Occipital lobe (tissue), 1 donor: ENCODE measurements at regions not wholly inside any gene's neighbourhood (a gene's known extent, or its start where the extent isn't known, plus 50 kb on each side); places are given as distances from the start of the nearest gene placed in this dataset.

Experiments
- DNase-seq: peaks from one replicate; lab custom pipeline; 2025; lab: John Stamatoyannopoulos, UW

GRCh38 chr1:81439046-81439823 lies 361.5 kb upstream of the ADGRL2 start:
- no peak for DNase-seq

GRCh38 chr1:81437649-81438048 lies 363.1 kb upstream of the ADGRL2 start:
- DNase-seq = no peak

DNA sequence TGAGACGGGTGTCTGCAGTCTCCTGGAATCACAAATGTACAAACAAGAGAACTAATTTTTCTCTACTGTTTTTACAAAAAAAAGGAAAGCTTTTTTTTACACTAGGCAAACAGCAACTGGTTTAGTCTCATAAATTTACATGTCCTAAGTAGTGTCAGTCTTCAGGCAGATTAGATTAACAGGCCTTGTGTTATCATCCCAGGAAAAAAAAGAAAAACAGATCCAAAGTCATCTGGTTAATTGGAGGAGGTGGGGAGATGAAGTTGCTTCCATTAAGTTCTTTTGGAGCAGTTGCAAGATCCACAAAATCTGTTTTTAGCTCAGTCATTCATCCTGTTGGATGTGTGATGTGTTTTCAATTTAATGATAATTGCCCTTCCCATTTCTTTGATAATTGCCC lies 363.5 kb upstream of the ADGRL2 start:
- no peak for DNase-seq

DNA sequence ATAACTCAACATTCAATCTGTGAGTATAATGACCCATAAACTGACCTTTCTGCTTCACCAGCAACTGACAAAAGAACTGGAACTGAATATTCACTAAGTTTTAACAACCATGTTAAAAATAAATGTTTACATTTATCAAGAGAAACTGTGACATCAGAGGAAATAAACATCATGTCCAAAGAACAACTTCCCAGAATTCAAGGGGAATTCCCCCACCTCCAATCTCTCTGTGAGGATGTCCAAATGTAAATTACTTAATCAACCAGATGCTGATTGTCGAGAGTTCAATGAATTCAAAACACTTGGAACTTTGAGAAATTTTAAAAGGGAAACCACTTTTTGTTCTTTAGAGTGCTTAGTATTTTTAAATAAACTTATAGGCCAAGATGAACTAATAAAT lies 365.6 kb upstream of the ADGRL2 start:
- DNase-seq = no peak

- no peak for DNase-seq
Measured at GRCh38 chr1:81433676-81434075, 367.1 kb upstream of the ADGRL2 start.

GRCh38 chr1:81432654-81433109 lies 368.1 kb upstream of the ADGRL2 start:
- no peak for DNase-seq

DNA sequence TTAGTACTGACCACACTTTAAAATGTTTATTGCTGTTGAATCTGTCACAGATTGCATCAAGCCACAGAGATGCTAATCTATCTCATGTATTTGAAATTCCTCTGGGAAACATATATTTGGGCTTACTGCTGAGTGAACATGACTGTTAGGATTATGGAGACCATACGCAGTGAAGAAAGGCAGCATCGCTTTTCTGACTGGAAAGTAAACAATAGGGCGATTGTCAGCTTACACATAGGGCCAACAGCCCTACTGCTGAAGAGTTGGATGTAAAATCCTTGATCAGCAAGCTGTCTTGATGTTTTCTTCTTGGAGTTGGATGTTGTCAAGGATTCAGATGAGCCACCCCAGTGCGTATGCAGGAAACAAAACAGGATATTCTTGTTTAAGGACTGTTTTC lies 368.7 kb upstream of the ADGRL2 start:
- no peak for DNase-seq

- DNase-seq = no peak
Measured at GRCh38 chr1:81431624-81432000, 369.1 kb upstream of the ADGRL2 start.

- DNase-seq = no peak
Measured at GRCh38 chr1:81430955-81431623, 369.6 kb upstream of the ADGRL2 start.

DNA sequence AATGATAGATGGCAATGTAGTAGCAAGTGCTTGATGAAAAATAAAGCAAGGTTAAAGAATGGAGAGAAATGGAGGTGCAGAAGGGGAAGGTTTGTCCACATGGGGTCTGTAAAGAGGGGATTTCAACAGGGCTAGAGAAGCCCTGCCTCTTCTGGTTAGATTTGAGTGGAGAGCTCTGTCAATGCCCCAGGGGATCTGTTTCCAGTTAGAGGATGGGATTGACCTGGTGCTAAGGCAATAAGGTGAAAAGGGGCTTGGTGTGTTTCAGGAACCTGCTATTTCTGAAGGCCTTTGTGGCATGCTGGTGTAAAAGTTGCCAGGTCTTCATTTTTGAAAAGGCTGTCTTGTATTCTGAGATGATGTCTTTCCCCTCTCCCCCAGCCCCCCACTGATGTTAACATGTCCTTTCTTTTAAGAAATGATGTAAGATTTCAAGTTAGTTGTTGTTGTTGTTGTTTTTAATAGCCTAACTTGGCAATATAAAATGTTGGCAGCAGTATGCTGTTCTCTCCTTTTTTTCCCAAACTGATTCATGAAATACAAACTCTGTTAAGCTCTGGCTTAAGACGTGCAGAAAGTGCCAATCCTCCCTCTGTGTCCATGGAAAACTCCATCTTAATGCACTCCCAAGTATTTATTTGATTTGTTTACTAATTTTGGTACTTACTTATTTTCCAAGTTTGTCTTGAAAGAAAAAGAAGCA lies 370.3 kb upstream of the ADGRL2 start:
- no peak for DNase-seq

DNA sequence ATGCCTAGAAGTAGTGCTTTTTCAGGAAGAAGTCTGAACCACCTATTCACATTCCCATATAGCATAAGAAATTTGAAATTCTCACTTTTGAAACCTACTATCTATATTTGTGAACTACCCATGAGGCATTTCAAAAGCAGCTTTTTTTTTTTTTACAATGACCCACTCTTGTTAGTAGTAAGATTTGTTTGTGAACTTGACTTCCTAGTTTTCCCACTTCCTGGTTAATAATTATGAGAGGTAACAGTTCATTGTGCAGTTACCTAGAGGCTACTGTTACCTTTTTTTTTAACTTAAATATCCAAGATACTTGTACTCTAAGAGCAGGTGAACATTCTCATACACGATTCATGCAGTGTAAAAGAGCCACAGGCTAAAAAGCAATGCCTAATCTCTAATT lies 371.7 kb upstream of the ADGRL2 start:
- no peak for DNase-seq

DNA sequence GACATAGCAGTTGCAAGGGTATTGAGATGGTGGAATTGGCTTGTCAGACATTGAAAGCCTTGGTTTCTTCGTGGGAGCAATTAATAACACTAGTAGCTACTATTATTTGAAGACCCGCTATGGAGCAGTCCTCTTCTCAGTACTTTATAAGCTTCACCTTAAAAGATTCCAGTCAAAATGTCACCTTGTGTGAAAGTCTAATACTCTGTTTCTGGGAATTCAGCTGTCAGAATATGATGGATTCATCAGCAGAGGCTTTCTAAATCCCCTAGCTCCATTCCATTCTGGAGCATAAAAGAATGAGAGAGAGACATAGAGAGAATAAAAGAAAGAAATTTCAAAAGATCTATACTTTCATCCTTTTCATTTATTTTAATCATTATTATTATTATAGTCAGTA lies 375.9 kb upstream of the ADGRL2 start:
- no peak for DNase-seq

DNA sequence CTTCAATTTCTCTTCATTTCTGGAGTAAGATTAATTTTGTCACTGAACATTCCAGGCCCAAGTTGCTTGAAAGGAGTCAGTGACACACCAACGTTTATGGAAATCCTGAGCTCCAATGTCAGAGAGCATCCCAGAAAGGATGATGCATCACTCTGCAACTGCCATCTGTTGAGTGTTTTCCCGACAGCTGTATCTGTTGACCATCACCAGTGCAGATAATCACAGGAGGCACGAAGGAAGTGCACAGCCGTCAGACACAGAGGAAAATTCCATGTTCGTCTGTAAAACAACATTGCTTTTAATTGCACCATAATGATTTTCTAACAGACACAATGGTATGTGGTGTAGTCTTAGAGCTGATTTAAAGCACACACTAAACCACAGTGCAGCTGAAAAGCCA lies 376.7 kb upstream of the ADGRL2 start:
- DNase-seq = no peak

DNA sequence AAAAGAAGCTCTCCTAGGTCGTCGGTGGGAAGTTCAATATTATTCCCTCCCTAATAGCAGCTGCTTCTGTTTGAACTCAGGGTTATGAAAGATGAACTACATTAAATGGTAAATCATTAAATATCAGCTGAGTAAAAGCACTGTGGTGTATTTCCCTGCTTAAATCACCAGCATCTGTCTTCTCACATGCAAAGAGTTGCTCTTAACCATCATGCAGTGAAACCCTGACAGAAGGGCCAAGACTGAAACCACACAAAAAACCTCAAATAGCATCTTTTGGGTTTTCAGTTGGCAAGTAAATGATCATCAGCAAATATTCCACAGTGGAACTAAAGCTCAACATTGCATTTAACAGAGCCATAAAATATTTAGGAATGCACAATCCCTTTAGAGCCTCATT lies 380.0 kb upstream of the ADGRL2 start:
- no peak for DNase-seq

- peak; percentile 29 for DNase-seq
Measured at GRCh38 chr1:81414488-81415015, 386.2 kb upstream of the ADGRL2 start.

GRCh38 chr1:81412954-81413353 lies 387.8 kb upstream of the ADGRL2 start:
- DNase-seq = no peak

- no peak for DNase-seq
Measured at GRCh38 chr1:81410941-81411340, 389.8 kb upstream of the ADGRL2 start.

DNA sequence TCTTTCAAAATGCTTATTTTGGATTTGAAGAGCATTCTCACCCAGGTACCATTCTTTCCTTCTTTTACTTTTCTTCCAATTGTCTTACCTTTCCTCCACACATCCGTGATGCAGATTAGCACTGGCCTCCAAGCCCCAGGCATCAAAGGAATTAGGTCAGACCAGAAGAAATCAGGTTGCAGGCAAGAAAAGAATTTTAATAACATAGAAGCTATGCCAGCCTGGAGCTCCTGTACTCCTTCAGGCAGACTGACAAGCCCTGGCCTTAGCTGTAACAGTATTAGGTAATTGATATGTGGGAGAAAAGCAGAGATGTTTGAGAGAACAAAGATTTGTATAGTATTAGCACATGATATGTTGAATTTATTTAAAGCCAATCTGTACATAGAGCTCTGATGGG lies 390.4 kb upstream of the ADGRL2 start:
- no peak for DNase-seq

DNA sequence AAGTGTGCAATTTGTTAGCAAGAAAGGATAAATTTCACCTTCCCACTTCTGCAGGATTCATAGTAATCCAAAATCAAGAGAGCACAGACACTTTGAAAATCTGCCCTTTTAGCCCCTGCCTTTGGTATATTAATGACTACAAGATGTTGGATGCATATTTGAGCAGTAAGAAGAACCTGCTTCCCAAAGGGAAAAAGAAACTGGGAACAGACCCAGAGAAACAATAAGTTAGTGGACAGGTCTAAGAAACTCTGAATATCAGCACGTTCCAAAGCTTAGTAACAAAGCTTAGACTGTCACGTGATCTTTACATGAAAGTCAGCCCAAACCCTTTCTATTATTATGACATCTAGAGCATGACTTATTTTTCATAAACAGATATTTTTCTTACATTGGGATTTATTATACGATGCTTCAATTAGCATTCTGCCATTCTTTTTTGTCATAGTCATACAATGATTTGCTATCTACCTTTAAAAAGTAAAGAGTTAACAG lies 390.9 kb upstream of the ADGRL2 start:
- DNase-seq = no peak

GRCh38 chr1:81409262-81409661 lies 391.5 kb upstream of the ADGRL2 start:
- peak; percentile 5 for DNase-seq

GRCh38 chr1:81408419-81408818 lies 392.3 kb upstream of the ADGRL2 start:
- DNase-seq = no peak
